HG03039 (cell line): ENCODE measurements at regions not wholly inside any gene's neighbourhood (a gene's known extent, or its start where the extent isn't known, plus 50 kb on each side); places are given as distances from the start of the nearest gene placed in this dataset.
"Not testable (repeated sequence)": the region's sequence is repeated elsewhere in the genome, so short reads cannot be mapped to it uniquely, and the experiment has no call there.

ENCODE experiments used
- ATAC-seq: cut with Tn5 transposase; IDR thresholded peaks from one replicate; pipeline ENCODE4 v1.9.1; 2021; ENCODE audit warnings: mild to moderate bottlenecking, moderate library complexity; ENCODE audit not compliant: unreplicated experiment

- ATAC-seq = no peak
Observed at GRCh38 chr12:124214574-124214973, 80.3 kb upstream of the RFLNA start.

- ATAC-seq = no peak
Observed at GRCh38 chr12:124216966-124217365, 77.9 kb upstream of the RFLNA start.

GRCh38 chr12:124217508-124218242 lies 77.2 kb upstream of the RFLNA start:
- ATAC-seq = no peak

- ATAC-seq = no peak
Observed at GRCh38 chr12:124218243-124218560, 76.7 kb upstream of the RFLNA start.

GRCh38 chr12:124218650-124219049 lies 76.2 kb upstream of the RFLNA start:
- not testable (repeated sequence) for ATAC-seq

GRCh38 chr12:124222368-124223245 lies 72.3 kb upstream of the RFLNA start:
- no peak for ATAC-seq

- not testable (repeated sequence) for ATAC-seq
Observed at GRCh38 chr12:124223733-124224138, 71.2 kb upstream of the RFLNA start.

GRCh38 chr12:124224535-124225110 lies 70.3 kb upstream of the RFLNA start:
- no peak for ATAC-seq

- ATAC-seq = no peak
Observed at GRCh38 chr12:124225730-124226129, 69.2 kb upstream of the RFLNA start.

- no peak for ATAC-seq
Observed at GRCh38 chr12:124227951-124228711, 66.8 kb upstream of the RFLNA start.

GRCh38 chr12:124229520-124229919 lies 65.4 kb upstream of the RFLNA start:
- ATAC-seq = no peak

- ATAC-seq = no peak
Observed at GRCh38 chr12:124230117-124230757, 64.7 kb upstream of the RFLNA start.

- ATAC-seq = no peak
Observed at GRCh38 chr12:124230789-124231188, 64.1 kb upstream of the RFLNA start.

- no peak for ATAC-seq
Observed at GRCh38 chr12:124231980-124232653, 62.8 kb upstream of the RFLNA start.

GRCh38 chr12:124232654-124232987 lies 62.3 kb upstream of the RFLNA start:
- no peak for ATAC-seq

GRCh38 chr12:124233041-124233796 lies 61.7 kb upstream of the RFLNA start:
- no peak for ATAC-seq

- ATAC-seq = no peak
Observed at GRCh38 chr12:124233846-124234640, 60.9 kb upstream of the RFLNA start.

GRCh38 chr12:124236625-124237031 lies 58.3 kb upstream of the RFLNA start:
- no peak for ATAC-seq

GRCh38 chr12:124238886-124239285 lies 56.0 kb upstream of the RFLNA start:
- ATAC-seq = no peak
